ENCODE measurements at regions not wholly inside any gene's neighbourhood (a gene's known extent, or its start where the extent isn't known, plus 50 kb on each side); places are given as distances from the start of the nearest gene placed in this dataset.

DNA sequence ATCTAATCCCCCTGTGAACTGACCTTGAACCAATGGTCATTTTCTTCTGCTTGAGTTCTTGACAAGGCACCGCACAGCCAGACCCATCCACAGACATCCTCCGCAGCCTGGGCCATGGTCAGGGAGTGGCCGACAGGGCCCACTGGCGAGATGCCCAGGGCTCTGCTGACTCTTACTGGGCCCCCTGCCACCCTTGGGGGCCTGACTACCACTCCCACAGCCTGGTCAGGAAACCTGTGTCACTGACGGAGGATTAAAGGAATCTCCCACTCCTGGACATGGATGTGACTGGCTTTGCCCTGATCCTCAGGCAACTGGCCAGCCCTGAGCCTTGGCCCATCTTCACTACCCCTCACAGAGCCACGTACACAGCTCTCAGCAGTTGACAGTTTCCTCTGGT lies 50.4 kb upstream of the ENO4 start:
- TF ChIP-seq, protein P1, sequence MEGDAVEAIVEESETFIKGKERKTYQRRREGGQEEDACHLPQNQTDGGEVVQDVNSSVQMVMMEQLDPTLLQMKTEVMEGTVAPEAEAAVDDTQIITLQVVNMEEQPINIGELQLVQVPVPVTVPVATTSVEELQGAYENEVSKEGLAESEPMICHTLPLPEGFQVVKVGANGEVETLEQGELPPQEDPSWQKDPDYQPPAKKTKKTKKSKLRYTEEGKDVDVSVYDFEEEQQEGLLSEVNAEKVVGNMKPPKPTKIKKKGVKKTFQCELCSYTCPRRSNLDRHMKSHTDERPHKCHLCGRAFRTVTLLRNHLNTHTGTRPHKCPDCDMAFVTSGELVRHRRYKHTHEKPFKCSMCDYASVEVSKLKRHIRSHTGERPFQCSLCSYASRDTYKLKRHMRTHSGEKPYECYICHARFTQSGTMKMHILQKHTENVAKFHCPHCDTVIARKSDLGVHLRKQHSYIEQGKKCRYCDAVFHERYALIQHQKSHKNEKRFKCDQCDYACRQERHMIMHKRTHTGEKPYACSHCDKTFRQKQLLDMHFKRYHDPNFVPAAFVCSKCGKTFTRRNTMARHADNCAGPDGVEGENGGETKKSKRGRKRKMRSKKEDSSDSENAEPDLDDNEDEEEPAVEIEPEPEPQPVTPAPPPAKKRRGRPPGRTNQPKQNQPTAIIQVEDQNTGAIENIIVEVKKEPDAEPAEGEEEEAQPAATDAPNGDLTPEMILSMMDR (IDR thresholded peaks at IDR 0.05) = no peak
- TF ChIP-seq POLR2AphosphoS5 (IDR thresholded peaks at IDR 0.05; ENCODE audit: insufficient read depth in 1 of 2, low read depth in 1 of 2) (no peak), POLR2A (IDR thresholded peaks at IDR 0.05) (no peak)
